HCT116 (cell line): ENCODE measurements at regions not wholly inside any gene's neighbourhood (a gene's known extent, or its start where the extent isn't known, plus 50 kb on each side); places are given as distances from the start of the nearest gene placed in this dataset.

Experiments
- ATAC-seq: fragments of 200-7000 bp; cut with Tn5 transposase; 2 replicates; pipeline ENCODE4 v1.9.1; 2020; ENCODE audit warnings: mild to moderate bottlenecking, moderate library complexity
- BruUV-seq: library from RNA; stranded (reverse); fragments of 400-500 nt; replicated peaks from 2 replicates; lab custom pipeline; 2021; lab: Mats Ljungman, UMichigan
- CTCF ChIA-PET: fragments of 300-600 bp; sonication (Branson Sonifier 250); formaldehyde crosslinking; loops from one replicate; lab custom pipeline; 2021; ENCODE audit warnings: antibody characterized with exemption; lab: Charles Lee
- POLR2A ChIA-PET: fragments of 300-600, 350-600 bp; sonication (Branson Sonifier 250); formaldehyde crosslinking; loops from one replicate; lab custom pipeline; 2021; ENCODE audit warnings: antibody characterized with exemption; lab: Charles Lee
- RAD21 ChIA-PET, 2 experiments: fragments of 300-600 bp; sonication (Branson Sonifier 250); formaldehyde crosslinking; loops; one replicate each; lab custom pipeline; 2023; ENCODE audit warnings: low total read pairs in 2 of 2; ENCODE audit not compliant: uncharacterized antibody in 2 of 2, unreplicated experiment in 2 of 2, low non-redundant PET in 1 of 2; lab: Charles Lee
- DNase-seq: peaks from one replicate; pipeline ENCODE4 v3.0.0-alpha.2; 2010; ENCODE audit warnings: low read depth, low spot score
- H2AFZ ChIP-seq: fragments of 200-600 bp; shearing (Covaris generic), sonication (generic); 2 replicates; pipeline ENCODE4 v1.6.1; 2017; ENCODE audit warnings: low read depth, mixed run types, mixed read lengths, antibody characterized with exemption, low read length; ENCODE audit not compliant: poor library complexity, severe bottlenecking
- H3K27ac ChIP-seq: 2 replicates; pipeline ENCODE4 v1.5.1; 2012; ENCODE audit warnings: low read depth, low read length
- H3K27me3 ChIP-seq: fragments of 200-600 bp; sonication (generic); 2 replicates; pipeline ENCODE4 v1.6.1; 2016; ENCODE audit warnings: mixed run types, low read length, mixed read lengths; ENCODE audit not compliant: insufficient read depth
- H3K36me3 ChIP-seq, 2 experiments: fragments of 200-500 bp in 1 of 2; fragments of 200-600 bp in 1 of 2; sonication (Bioruptor generic) in 1 of 2; sonication (generic) in 1 of 2; 2 replicates each; pipeline versions ENCODE4 v1.5.1 to v1.6.1; 2014 to 2016; ENCODE audit warnings: low read length in 2 of 2, inconsistent platforms in 1 of 2, mixed read lengths in 1 of 2, mixed run types in 1 of 2; ENCODE audit not compliant: insufficient read depth in 2 of 2, control insufficient read depth in 1 of 2
- H3K4me1 ChIP-seq, 2 experiments: fragments of 200-600 bp in 1 of 2; sonication (generic) in 1 of 2; 2 replicates each; pipeline versions ENCODE4 v1.5.1 to v1.6.1; 2012 to 2017; ENCODE audit warnings: low read length in 2 of 2, inconsistent platforms in 1 of 2, mild to moderate bottlenecking in 1 of 2, mixed read lengths in 1 of 2, mixed run types in 1 of 2, moderate library complexity in 1 of 2; ENCODE audit not compliant: insufficient read depth in 2 of 2, control insufficient read depth in 1 of 2
- H3K4me2 ChIP-seq: fragments of 200-600 bp; sonication (generic); 2 replicates; pipeline ENCODE4 v1.6.1; 2017; ENCODE audit warnings: mixed run types, low read length, mixed read lengths
- H3K4me3 ChIP-seq, 2 experiments: fragments of 200-600 bp in 1 of 2; sonication (generic) in 1 of 2; replicated peaks in 1 of 2; 2 replicates each; pipeline ENCODE4 v1.5.1; 2011 to 2016; ENCODE audit warnings: low read length in 2 of 2, control low read depth in 1 of 2, low read depth in 1 of 2, mild to moderate bottlenecking in 1 of 2, mixed read lengths in 1 of 2, mixed run types in 1 of 2
- H3K79me2 ChIP-seq: fragments of 200-600 bp; sonication (generic); 2 replicates; pipeline ENCODE4 v1.6.1; 2017; ENCODE audit warnings: mild to moderate bottlenecking, mixed run types, low read length, moderate library complexity, mixed read lengths; ENCODE audit not compliant: insufficient read depth
- H3K9ac ChIP-seq: fragments of 200-600 bp; sonication (generic); 2 replicates; pipeline ENCODE4 v1.6.1; 2016; ENCODE audit warnings: low read length, mixed read lengths
- H3K9me2 ChIP-seq: fragments of 200-600 bp; sonication (generic), shearing (Covaris generic); 2 replicates; pipeline ENCODE4 v1.6.1; 2017; ENCODE audit warnings: mixed run types, mild to moderate bottlenecking, moderate library complexity; ENCODE audit not compliant: insufficient read depth
- H3K9me3 ChIP-seq, 2 experiments: fragments of 200-500 bp in 1 of 2; fragments of 200-600 bp in 1 of 2; sonication (Bioruptor generic) in 1 of 2; sonication (generic) in 1 of 2; 2 replicates each; pipeline ENCODE4 v1.6.1; 2014 to 2017; ENCODE audit warnings: low read length in 2 of 2, mixed read lengths in 2 of 2, inconsistent platforms in 1 of 2, low read depth in 1 of 2, mild to moderate bottlenecking in 1 of 2, mixed run types in 1 of 2, moderate library complexity in 1 of 2; ENCODE audit not compliant: control insufficient read depth in 1 of 2, insufficient read depth in 1 of 2
- H4K20me1 ChIP-seq: fragments of 200-600 bp; sonication (generic), shearing (Covaris generic); 2 replicates; pipeline ENCODE4 v1.6.1; 2017; ENCODE audit warnings: mixed run types, mild to moderate bottlenecking, moderate library complexity; ENCODE audit not compliant: insufficient read depth
- CBX3 ChIP-seq: IDR thresholded peaks from 2 replicates; pipeline ENCODE4 v1.6.1; 2012; ENCODE audit warnings: low read depth
- JUND ChIP-seq: IDR thresholded peaks from 2 replicates; pipeline ENCODE4 v1.6.1; 2012
- SP1 ChIP-seq: IDR thresholded peaks from 2 replicates; pipeline ENCODE4 v1.6.1; 2012; ENCODE audit warnings: low read depth
- SRF ChIP-seq: IDR thresholded peaks from 2 replicates; pipeline ENCODE4 v1.6.1; 2012; ENCODE audit warnings: low read depth
- ZFX ChIP-seq: fragments of 450-650 bp; IDR thresholded peaks from 2 replicates; pipeline ENCODE4 v1.6.1; 2017
- intact Hi-C: fragments of 100-400 bp; cut with micrococcal nuclease; formaldehyde crosslinking; loops from 2 replicates; pipeline ENCODE4 v1.10.0; 2022
- TF ChIP-seq, protein P1 (sequence below): IDR thresholded peaks from 2 replicates; pipeline ENCODE4 v1.6.1; 2012
- TF ChIP-seq, protein P2 (sequence below): IDR thresholded peaks from 2 replicates; pipeline ENCODE4 v1.6.1; 2012; ENCODE audit warnings: low read depth

DNA sequence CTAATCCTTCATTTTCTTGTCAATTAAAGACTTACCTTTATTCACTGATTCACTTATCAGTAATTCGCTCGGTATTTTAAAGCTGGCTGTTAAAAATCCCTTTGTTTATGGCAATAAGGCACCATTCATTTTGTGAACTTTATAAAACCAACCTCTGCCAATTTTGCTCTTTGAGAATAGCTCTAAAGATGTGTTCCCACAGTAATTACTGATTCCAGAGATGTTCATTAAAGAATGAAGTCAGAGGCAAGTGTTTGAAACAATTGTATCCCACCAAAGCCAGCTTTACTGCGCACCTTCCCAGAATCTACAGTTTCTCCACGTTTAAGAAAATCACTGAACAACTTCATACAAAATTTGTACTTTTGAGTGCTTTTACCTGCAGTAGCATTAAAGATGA lies 424.5 kb downstream of the USP25 start:
- Histone ChIP-seq H3K27me3 (no peaks in the 10 kb centered on the region), H3K9me2 (no peaks in the 10 kb centered on the region), H3K4me1 (no peaks in the 10 kb centered on the region), H3K9me3 (peaks cover 3 to 5% of the 10 kb centered on the region in 2 experiments; a peak in 2 of 4 replicates), H3K9ac (no peak overlapping the region), H3K36me3 (no peaks in the 10 kb centered on the region), H3K79me2 (no peaks in the 10 kb centered on the region), H4K20me1 (no peaks in the 10 kb centered on the region; the same call in 1 of the 2 replicates), H2AFZ (no peak overlapping the region), H3K4me3 (no peak overlapping the region), H3K27ac (no peak overlapping the region), H3K4me2 (no peak overlapping the region)
- no peak for ATAC-seq
- intact Hi-C loops = no loop called here
- no TSS peak for BruUV-seq
- ChIA-PET RAD21 (no interaction called here), POLR2A (no interaction called here), CTCF (no interaction called here)
- no peak for DNase-seq
- TF ChIP-seq SRF = no peak
- TF ChIP-seq, protein P1, sequence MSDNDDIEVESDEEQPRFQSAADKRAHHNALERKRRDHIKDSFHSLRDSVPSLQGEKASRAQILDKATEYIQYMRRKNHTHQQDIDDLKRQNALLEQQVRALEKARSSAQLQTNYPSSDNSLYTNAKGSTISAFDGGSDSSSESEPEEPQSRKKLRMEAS = no peak
- TF ChIP-seq, protein P2, sequence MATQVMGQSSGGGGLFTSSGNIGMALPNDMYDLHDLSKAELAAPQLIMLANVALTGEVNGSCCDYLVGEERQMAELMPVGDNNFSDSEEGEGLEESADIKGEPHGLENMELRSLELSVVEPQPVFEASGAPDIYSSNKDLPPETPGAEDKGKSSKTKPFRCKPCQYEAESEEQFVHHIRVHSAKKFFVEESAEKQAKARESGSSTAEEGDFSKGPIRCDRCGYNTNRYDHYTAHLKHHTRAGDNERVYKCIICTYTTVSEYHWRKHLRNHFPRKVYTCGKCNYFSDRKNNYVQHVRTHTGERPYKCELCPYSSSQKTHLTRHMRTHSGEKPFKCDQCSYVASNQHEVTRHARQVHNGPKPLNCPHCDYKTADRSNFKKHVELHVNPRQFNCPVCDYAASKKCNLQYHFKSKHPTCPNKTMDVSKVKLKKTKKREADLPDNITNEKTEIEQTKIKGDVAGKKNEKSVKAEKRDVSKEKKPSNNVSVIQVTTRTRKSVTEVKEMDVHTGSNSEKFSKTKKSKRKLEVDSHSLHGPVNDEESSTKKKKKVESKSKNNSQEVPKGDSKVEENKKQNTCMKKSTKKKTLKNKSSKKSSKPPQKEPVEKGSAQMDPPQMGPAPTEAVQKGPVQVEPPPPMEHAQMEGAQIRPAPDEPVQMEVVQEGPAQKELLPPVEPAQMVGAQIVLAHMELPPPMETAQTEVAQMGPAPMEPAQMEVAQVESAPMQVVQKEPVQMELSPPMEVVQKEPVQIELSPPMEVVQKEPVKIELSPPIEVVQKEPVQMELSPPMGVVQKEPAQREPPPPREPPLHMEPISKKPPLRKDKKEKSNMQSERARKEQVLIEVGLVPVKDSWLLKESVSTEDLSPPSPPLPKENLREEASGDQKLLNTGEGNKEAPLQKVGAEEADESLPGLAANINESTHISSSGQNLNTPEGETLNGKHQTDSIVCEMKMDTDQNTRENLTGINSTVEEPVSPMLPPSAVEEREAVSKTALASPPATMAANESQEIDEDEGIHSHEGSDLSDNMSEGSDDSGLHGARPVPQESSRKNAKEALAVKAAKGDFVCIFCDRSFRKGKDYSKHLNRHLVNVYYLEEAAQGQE = no peak
- no peak for TF ChIP-seq CBX3
- no peak for TF ChIP-seq JUND
- no peak for TF ChIP-seq ZFX
- no peak for TF ChIP-seq SP1
